Activated naive CD8-positive, alpha-beta T cell treated with anti-CD3 and anti-CD28 coated beads, Interleukin-2, amount 50 U/mL, for 24 hours (primary cell): ENCODE measurements at regions not wholly inside any gene's neighbourhood (a gene's known extent, or its start where the extent isn't known, plus 50 kb on each side); places are given as distances from the start of the nearest gene placed in this dataset.
"Not testable (repeated sequence)": the region's sequence is repeated elsewhere in the genome, so short reads cannot be mapped to it uniquely, and the experiment has no call there.

ENCODE experiments used
- ATAC-seq: fragments of 150-1000 bp; cut with Tn5 transposase; one replicate; pipeline ENCODE4 v1.10.0; 2021
- DNase-seq: peaks from one replicate; pipeline ENCODE4 v3.0.0; 2021
- H3K27ac Mint-ChIP-seq: one replicate; pipeline ENCODE4 v1.8.0; 2021; ENCODE audit warnings: mild to moderate bottlenecking, mixed read lengths
- H3K27me3 Mint-ChIP-seq: one replicate; pipeline ENCODE4 v1.8.0; 2021; ENCODE audit warnings: mixed read lengths
- H3K36me3 Mint-ChIP-seq: one replicate; pipeline ENCODE4 v1.8.0; 2021; ENCODE audit warnings: low read depth, mixed read lengths
- H3K4me1 Mint-ChIP-seq: one replicate; pipeline ENCODE4 v1.8.0; 2021; ENCODE audit warnings: mixed read lengths
- H3K4me3 Mint-ChIP-seq: one replicate; pipeline ENCODE4 v1.8.0; 2021; ENCODE audit warnings: mild to moderate bottlenecking, moderate library complexity, mixed read lengths
- H3K9me3 Mint-ChIP-seq: one replicate; pipeline ENCODE4 v1.8.0; 2021; ENCODE audit warnings: mixed read lengths

- no peak for ATAC-seq
- no peaks in the 10 kb centered on the region for H3K4me1 Mint-ChIP-seq
- H3K27me3 Mint-ChIP-seq: peaks cover 6% of the 10 kb centered on the region
- no peaks in the 10 kb centered on the region for H3K36me3 Mint-ChIP-seq
- peaks cover 11% of the 10 kb centered on the region for H3K9me3 Mint-ChIP-seq
- no peak overlapping the region for H3K27ac Mint-ChIP-seq
- no peak for DNase-seq
- no peak overlapping the region for H3K4me3 Mint-ChIP-seq
These were observed 67.0 kb downstream of the CHCHD4 start for GRCh38 chr3:14057701-14058100.

GRCh38 chr3:14047841-14048240, 76.8 kb downstream of the CHCHD4 start:
- no peak overlapping the region for H3K4me3 Mint-ChIP-seq
- no peaks in the 10 kb centered on the region for H3K9me3 Mint-ChIP-seq
- H3K27ac Mint-ChIP-seq: no peak overlapping the region
- H3K36me3 Mint-ChIP-seq: no peaks in the 10 kb centered on the region
- DNase-seq: no peak
- peaks cover 20% of the 10 kb centered on the region for H3K27me3 Mint-ChIP-seq
- ATAC-seq: no peak
- H3K4me1 Mint-ChIP-seq: no peaks in the 10 kb centered on the region

- H3K27ac Mint-ChIP-seq: no peak overlapping the region
- DNase-seq (no peak), ATAC-seq (no peak)
- H3K4me3 Mint-ChIP-seq: no peak overlapping the region
- no peaks in the 10 kb centered on the region for H3K4me1 Mint-ChIP-seq
- no peaks in the 10 kb centered on the region for H3K9me3 Mint-ChIP-seq
- H3K36me3 Mint-ChIP-seq: no peaks in the 10 kb centered on the region
- H3K27me3 Mint-ChIP-seq: peaks cover 19% of the 10 kb centered on the region
These were observed 77.6 kb downstream of the CHCHD4 start for GRCh38 chr3:14047027-14047426.

GRCh38 chr3:14042680-14043079, 82.0 kb downstream of the CHCHD4 start:
- no peak for DNase-seq
- Mint-ChIP-seq H3K4me3 (no peak overlapping the region), H3K36me3 (no peaks in the 10 kb centered on the region), H3K4me1 (no peaks in the 10 kb centered on the region), H3K27me3 (peaks cover 10% of the 10 kb centered on the region), H3K27ac (no peak overlapping the region), H3K9me3 (no peaks in the 10 kb centered on the region)
- ATAC-seq: no peak

GRCh38 chr3:14039149-14039548, 85.5 kb downstream of the CHCHD4 start:
- H3K36me3 Mint-ChIP-seq: peaks cover 4% of the 10 kb centered on the region
- peaks cover 7% of the 10 kb centered on the region for H3K9me3 Mint-ChIP-seq
- ATAC-seq (no peak), DNase-seq (no peak)
- H3K4me1 Mint-ChIP-seq: no peaks in the 10 kb centered on the region
- H3K27ac Mint-ChIP-seq: no peak overlapping the region
- H3K4me3 Mint-ChIP-seq: no peak overlapping the region
- peaks cover 7% of the 10 kb centered on the region for H3K27me3 Mint-ChIP-seq

- Mint-ChIP-seq H3K27ac (no peak overlapping the region), H3K4me1 (no peaks in the 10 kb centered on the region), H3K9me3 (peaks cover 7% of the 10 kb centered on the region), H3K27me3 (peaks cover 3% of the 10 kb centered on the region), H3K36me3 (peaks cover 4% of the 10 kb centered on the region), H3K4me3 (no peak overlapping the region)
- DNase-seq (no peak), ATAC-seq (no peak)
These were observed 87.5 kb downstream of the CHCHD4 start for GRCh38 chr3:14037211-14037610.

- Mint-ChIP-seq H3K4me3 (no peak overlapping the region), H3K27ac (no peak overlapping the region), H3K36me3 (peaks cover 4% of the 10 kb centered on the region), H3K4me1 (peaks cover 4% of the 10 kb centered on the region), H3K9me3 (peaks cover 7% of the 10 kb centered on the region), H3K27me3 (peaks cover 3% of the 10 kb centered on the region)
- ATAC-seq (no peak), DNase-seq (no peak)
These were observed 91.6 kb downstream of the CHCHD4 start for GRCh38 chr3:14033023-14033422.

GRCh38 chr3:14031271-14031670, 93.4 kb downstream of the CHCHD4 start:
- Mint-ChIP-seq H3K9me3 (peaks cover 12% of the 10 kb centered on the region), H3K4me1 (peaks cover 4% of the 10 kb centered on the region), H3K27me3 (peaks cover under 1% of the 10 kb centered on the region), H3K36me3 (peaks cover 2% of the 10 kb centered on the region), H3K27ac (no peak overlapping the region), H3K4me3 (no peak overlapping the region)
- DNase-seq (no peak), ATAC-seq (peak; percentile 79)

GRCh38 chr3:14029390-14029995, 95.2 kb downstream of the CHCHD4 start:
- peaks cover 15% of the 10 kb centered on the region for H3K9me3 Mint-ChIP-seq
- not testable (repeated sequence) for DNase-seq, H3K36me3 Mint-ChIP-seq, H3K4me1 Mint-ChIP-seq, H3K27ac Mint-ChIP-seq, ATAC-seq, H3K4me3 Mint-ChIP-seq, H3K27me3 Mint-ChIP-seq

GRCh38 chr3:14028122-14028521, 96.5 kb downstream of the CHCHD4 start:
- not testable (repeated sequence) for ATAC-seq, H3K27ac Mint-ChIP-seq, H3K4me3 Mint-ChIP-seq, H3K4me1 Mint-ChIP-seq, DNase-seq, H3K27me3 Mint-ChIP-seq, H3K36me3 Mint-ChIP-seq
- peaks cover 28% of the 10 kb centered on the region for H3K9me3 Mint-ChIP-seq

- H3K27ac Mint-ChIP-seq: no peak overlapping the region
- H3K9me3 Mint-ChIP-seq: peaks cover 23% of the 10 kb centered on the region
- DNase-seq (no peak), ATAC-seq (no peak)
- no peaks in the 10 kb centered on the region for H3K4me1 Mint-ChIP-seq
- H3K27me3 Mint-ChIP-seq: peaks cover 19% of the 10 kb centered on the region
- no peak overlapping the region for H3K4me3 Mint-ChIP-seq
- peaks cover 4% of the 10 kb centered on the region for H3K36me3 Mint-ChIP-seq
These were observed 105.2 kb downstream of the CHCHD4 start for GRCh38 chr3:14019459-14019858.

- no peak for DNase-seq
- Mint-ChIP-seq H3K27me3 (peaks cover 24% of the 10 kb centered on the region), H3K36me3 (no peaks in the 10 kb centered on the region), H3K27ac (no peak overlapping the region), H3K9me3 (no peaks in the 10 kb centered on the region), H3K4me1 (no peaks in the 10 kb centered on the region), H3K4me3 (no peak overlapping the region)
- no peak for ATAC-seq
These were observed 107.7 kb downstream of the CHCHD4 start for GRCh38 chr3:14016900-14017475.

GRCh38 chr3:14007006-14007405, 117.7 kb downstream of the CHCHD4 start:
- H3K9me3 Mint-ChIP-seq: no peaks in the 10 kb centered on the region
- no peaks in the 10 kb centered on the region for H3K4me1 Mint-ChIP-seq

GRCh38 chr3:14001136-14001535, 121.3 kb upstream of the WNT7A start:
- H3K9me3 Mint-ChIP-seq: peaks cover 3% of the 10 kb centered on the region
- H3K27ac Mint-ChIP-seq: no peak overlapping the region
- H3K27me3 Mint-ChIP-seq: peaks cover 13% of the 10 kb centered on the region
- H3K36me3 Mint-ChIP-seq: no peaks in the 10 kb centered on the region
- DNase-seq: no peak
- ATAC-seq: no peak
- H3K4me3 Mint-ChIP-seq: no peak overlapping the region
- no peaks in the 10 kb centered on the region for H3K4me1 Mint-ChIP-seq

More at GRCh38 chr3:14007006-14007405, 117.7 kb downstream of the CHCHD4 start:
- Mint-ChIP-seq H3K27me3 (peaks cover 8% of the 10 kb centered on the region), H3K27ac (no peak overlapping the region), H3K36me3 (no peaks in the 10 kb centered on the region), H3K4me3 (no peak overlapping the region)
- DNase-seq (no peak), ATAC-seq (no peak)

GRCh38 chr3:14000556-14000955, 120.7 kb upstream of the WNT7A start:
- ATAC-seq (no peak), DNase-seq (no peak)
- peaks cover 11% of the 10 kb centered on the region for H3K27me3 Mint-ChIP-seq
- peaks cover 8% of the 10 kb centered on the region for H3K9me3 Mint-ChIP-seq
- no peaks in the 10 kb centered on the region for H3K4me1 Mint-ChIP-seq
- no peak overlapping the region for H3K4me3 Mint-ChIP-seq
- no peak overlapping the region for H3K27ac Mint-ChIP-seq
- no peaks in the 10 kb centered on the region for H3K36me3 Mint-ChIP-seq

- H3K27me3 Mint-ChIP-seq: peaks cover 11% of the 10 kb centered on the region
- no peak overlapping the region for H3K27ac Mint-ChIP-seq
- peaks cover 16% of the 10 kb centered on the region for H3K9me3 Mint-ChIP-seq
- DNase-seq (no peak), ATAC-seq (no peak)
- no peak overlapping the region for H3K4me3 Mint-ChIP-seq
- no peaks in the 10 kb centered on the region for H3K36me3 Mint-ChIP-seq
- H3K4me1 Mint-ChIP-seq: no peaks in the 10 kb centered on the region
These were observed 119.0 kb upstream of the WNT7A start for GRCh38 chr3:13998831-13999230.
